ENCODE measurements at regions not wholly inside any gene's neighbourhood (a gene's known extent, or its start where the extent isn't known, plus 50 kb on each side); places are given as distances from the start of the nearest gene placed in this dataset.
A peak's percentile ranks its signal among the peaks of the same experiment; 100 is the strongest.

DNA sequence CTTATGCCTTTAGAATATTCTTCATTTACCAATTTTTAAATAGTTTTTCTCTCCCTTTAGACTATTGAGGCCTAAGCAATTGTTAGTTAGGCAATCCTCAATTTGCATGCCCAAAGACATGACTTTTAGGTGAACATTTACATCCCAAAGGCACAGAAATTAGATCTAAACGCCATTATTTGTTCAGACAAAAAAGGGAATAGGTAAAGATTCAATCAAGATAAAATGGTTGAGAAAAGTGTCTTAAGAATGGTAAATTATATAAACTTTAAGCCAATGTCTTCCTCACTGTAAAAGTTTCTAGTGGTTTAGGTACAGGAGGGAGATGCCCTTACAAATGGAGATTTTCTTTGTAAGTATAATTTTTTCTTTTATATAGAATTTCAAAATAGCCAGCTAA is 50.2 kb upstream of the MME start:
- in situ Hi-C loops (cut with MboI; ENCODE audit: low sequenced_read_pairs in 4 of 4): no loop called here
- Histone ChIP-seq H3K27ac (no peak overlapping the region), H3K27me3 (no peaks in the 10 kb centered on the region), H3K36me3 (no peaks in the 10 kb centered on the region), H3K9me3 (no peaks in the 10 kb centered on the region), H3K4me1 (no peaks in the 10 kb centered on the region), H3K4me3 (no peak overlapping the region)
- ATAC-seq (no peak), DNase-seq (no peak)
- TF ChIP-seq, protein P1, sequence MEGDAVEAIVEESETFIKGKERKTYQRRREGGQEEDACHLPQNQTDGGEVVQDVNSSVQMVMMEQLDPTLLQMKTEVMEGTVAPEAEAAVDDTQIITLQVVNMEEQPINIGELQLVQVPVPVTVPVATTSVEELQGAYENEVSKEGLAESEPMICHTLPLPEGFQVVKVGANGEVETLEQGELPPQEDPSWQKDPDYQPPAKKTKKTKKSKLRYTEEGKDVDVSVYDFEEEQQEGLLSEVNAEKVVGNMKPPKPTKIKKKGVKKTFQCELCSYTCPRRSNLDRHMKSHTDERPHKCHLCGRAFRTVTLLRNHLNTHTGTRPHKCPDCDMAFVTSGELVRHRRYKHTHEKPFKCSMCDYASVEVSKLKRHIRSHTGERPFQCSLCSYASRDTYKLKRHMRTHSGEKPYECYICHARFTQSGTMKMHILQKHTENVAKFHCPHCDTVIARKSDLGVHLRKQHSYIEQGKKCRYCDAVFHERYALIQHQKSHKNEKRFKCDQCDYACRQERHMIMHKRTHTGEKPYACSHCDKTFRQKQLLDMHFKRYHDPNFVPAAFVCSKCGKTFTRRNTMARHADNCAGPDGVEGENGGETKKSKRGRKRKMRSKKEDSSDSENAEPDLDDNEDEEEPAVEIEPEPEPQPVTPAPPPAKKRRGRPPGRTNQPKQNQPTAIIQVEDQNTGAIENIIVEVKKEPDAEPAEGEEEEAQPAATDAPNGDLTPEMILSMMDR (IDR thresholded peaks at IDR 0.05 in 4 of 5, conservative IDR thresholded peaks at IDR 0.05 in 1 of 5): no peak
- no peak for TF ChIP-seq POLR2A (IDR thresholded peaks at IDR 0.05)
- intact Hi-C loops (cut with DNase I; ENCODE audit: low total_unique reads): no loop called here

DNA sequence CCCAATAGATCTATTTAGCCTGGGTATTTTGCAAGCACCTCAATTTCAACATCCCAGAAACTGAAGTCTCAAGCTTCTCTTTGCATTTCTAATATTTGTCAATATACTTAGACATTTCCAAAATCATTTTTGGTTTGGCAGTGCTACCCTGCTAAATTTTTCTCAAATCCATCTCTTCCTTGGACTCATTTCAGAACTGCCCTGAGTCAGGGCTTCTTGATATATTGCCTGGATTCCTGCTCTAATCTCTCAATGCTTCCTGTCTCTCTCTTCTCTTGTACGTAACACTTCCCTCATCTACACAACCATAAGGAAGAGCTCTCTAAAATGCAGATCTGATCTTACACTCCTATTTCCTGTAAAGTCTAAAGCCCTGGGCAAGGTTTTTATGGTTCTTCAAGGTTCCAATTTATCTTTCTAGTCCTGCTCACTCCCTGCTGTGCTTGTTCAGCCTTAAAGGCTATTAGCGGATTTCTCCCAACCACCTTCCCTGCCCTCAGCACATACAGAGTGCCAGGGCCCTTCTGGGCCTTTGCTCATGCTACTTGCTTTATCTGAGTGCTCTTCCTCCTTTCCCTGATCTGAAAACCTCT is 53.0 kb upstream of the MME start:
- intact Hi-C loops (cut with DNase I; ENCODE audit: low total_unique reads) (no loop called here), in situ Hi-C loops (cut with MboI; ENCODE audit: low sequenced_read_pairs in 4 of 4) (no loop called here)
- DNase-seq: no peak
- no peaks in the 10 kb centered on the region for H3K4me1 ChIP-seq
- peak in 1 of 2 donors; percentile 41 for ATAC-seq
- TF ChIP-seq, protein P1 (IDR thresholded peaks at IDR 0.05 in 4 of 5, conservative IDR thresholded peaks at IDR 0.05 in 1 of 5): no peak
- no peak for TF ChIP-seq POLR2A (IDR thresholded peaks at IDR 0.05)
- no peaks in the 10 kb centered on the region for H3K36me3 ChIP-seq
- H3K9me3 ChIP-seq: no peaks in the 10 kb centered on the region
- peak overlapping the region in 1 of 4 donors; percentile 18 for H3K27ac ChIP-seq
- no peaks in the 10 kb centered on the region for H3K27me3 ChIP-seq
- H3K4me3 ChIP-seq: no peak overlapping the region

- ATAC-seq (no peak), DNase-seq (no peak)
- H3K9me3 ChIP-seq: no peaks in the 10 kb centered on the region
- no peaks in the 10 kb centered on the region for H3K27me3 ChIP-seq
- in situ Hi-C loops (cut with MboI; ENCODE audit: low sequenced_read_pairs in 4 of 4): no loop called here
- H3K4me3 ChIP-seq: no peak overlapping the region
- H3K4me1 ChIP-seq: no peaks in the 10 kb centered on the region
- TF ChIP-seq, protein P1 (IDR thresholded peaks at IDR 0.05 in 4 of 5, conservative IDR thresholded peaks at IDR 0.05 in 1 of 5): no peak
- no peak overlapping the region for H3K27ac ChIP-seq
- intact Hi-C loops (cut with DNase I; ENCODE audit: low total_unique reads): no loop called here
- no peaks in the 10 kb centered on the region for H3K36me3 ChIP-seq
These were observed 56.0 kb upstream of the MME start for GRCh38 chr3:155024006-155024638.

GRCh38 chr3:155022896-155023295 is 57.2 kb upstream of the MME start:
- intact Hi-C loops (cut with DNase I; ENCODE audit: low total_unique reads) (no loop called here), in situ Hi-C loops (cut with MboI; ENCODE audit: low sequenced_read_pairs in 4 of 4) (no loop called here)
- TF ChIP-seq, protein P1 (IDR thresholded peaks at IDR 0.05 in 4 of 5, conservative IDR thresholded peaks at IDR 0.05 in 1 of 5): no peak
- no peak for TF ChIP-seq POLR2A (IDR thresholded peaks at IDR 0.05)
- Histone ChIP-seq H3K27me3 (no peaks in the 10 kb centered on the region), H3K27ac (no peak overlapping the region), H3K9me3 (no peaks in the 10 kb centered on the region), H3K4me3 (no peak overlapping the region), H3K36me3 (no peaks in the 10 kb centered on the region), H3K4me1 (no peaks in the 10 kb centered on the region)
- DNase-seq: no peak
- no peak for ATAC-seq

GRCh38 chr3:155019575-155019974 is 60.5 kb upstream of the MME start:
- DNase-seq (no peak), ATAC-seq (no peak)
- in situ Hi-C loops (cut with MboI; ENCODE audit: low sequenced_read_pairs in 4 of 4): no loop called here
- intact Hi-C loops (cut with DNase I; ENCODE audit: low total_unique reads): no loop called here
- no peaks in the 10 kb centered on the region for H3K4me1 ChIP-seq
- H3K27me3 ChIP-seq: no peaks in the 10 kb centered on the region
- TF ChIP-seq, protein P1 (IDR thresholded peaks at IDR 0.05 in 4 of 5, conservative IDR thresholded peaks at IDR 0.05 in 1 of 5): no peak
- no peak for TF ChIP-seq POLR2A (IDR thresholded peaks at IDR 0.05)
- no peak overlapping the region for H3K27ac ChIP-seq
- no peak overlapping the region for H3K4me3 ChIP-seq
- no peaks in the 10 kb centered on the region for H3K36me3 ChIP-seq
- no peaks in the 10 kb centered on the region for H3K9me3 ChIP-seq
